GM18858 (cell line): ENCODE measurements at regions not wholly inside any gene's neighbourhood (a gene's known extent, or its start where the extent isn't known, plus 50 kb on each side); places are given as distances from the start of the nearest gene placed in this dataset.

Experiments used
- ATAC-seq: cut with Tn5 transposase; IDR thresholded peaks from one replicate; pipeline ENCODE4 v1.9.1; 2021; ENCODE audit not compliant: unreplicated experiment

GRCh38 chr14:36035675-36036074, 140.8 kb downstream of the PTCSC3 start:
- ATAC-seq, result no peak

- no peak for ATAC-seq
Measured at GRCh38 chr14:36028665-36029064, 147.9 kb downstream of the PTCSC3 start.

- ATAC-seq, result no peak
Measured at GRCh38 chr14:36028218-36028617, 148.3 kb downstream of the PTCSC3 start.

- ATAC-seq, result no peak
Measured at GRCh38 chr14:36027354-36027753, 149.2 kb downstream of the PTCSC3 start.

- no peak for ATAC-seq
Measured at GRCh38 chr14:36022765-36023410, 153.6 kb downstream of the PTCSC3 start.

- no peak for ATAC-seq
Measured at GRCh38 chr14:36021591-36022320, 154.8 kb downstream of the PTCSC3 start.

GRCh38 chr14:36021030-36021422, 155.5 kb downstream of the PTCSC3 start:
- no peak for ATAC-seq

GRCh38 chr14:36020120-36021029, 156.1 kb downstream of the PTCSC3 start:
- no peak for ATAC-seq

GRCh38 chr14:36019126-36019525, 157.4 kb downstream of the PTCSC3 start:
- ATAC-seq, result no peak

GRCh38 chr14:36014236-36014635, 162.3 kb downstream of the PTCSC3 start:
- ATAC-seq, result no peak

- ATAC-seq, result no peak
Measured at GRCh38 chr14:36013483-36013882, 163.0 kb downstream of the PTCSC3 start.

- ATAC-seq, result no peak
Measured at GRCh38 chr14:36012621-36013020, 163.9 kb downstream of the PTCSC3 start.

GRCh38 chr14:36009643-36010042, 166.9 kb downstream of the PTCSC3 start:
- no peak for ATAC-seq

GRCh38 chr14:36006623-36007022, 169.9 kb downstream of the PTCSC3 start:
- no peak for ATAC-seq

- no peak for ATAC-seq
Measured at GRCh38 chr14:36005670-36006069, 170.9 kb downstream of the PTCSC3 start.

- no peak for ATAC-seq
Measured at GRCh38 chr14:36001936-36002335, 174.6 kb downstream of the PTCSC3 start.

GRCh38 chr14:35999294-35999693, 173.2 kb downstream of the BRMS1L start:
- ATAC-seq, result no peak

GRCh38 chr14:35998303-35998702, 172.2 kb downstream of the BRMS1L start:
- no peak for ATAC-seq

- no peak for ATAC-seq
Measured at GRCh38 chr14:35993684-35993960, 167.5 kb downstream of the BRMS1L start.

- no peak for ATAC-seq
Measured at GRCh38 chr14:35992816-35993683, 166.9 kb downstream of the BRMS1L start.

- no peak for ATAC-seq
Measured at GRCh38 chr14:35991356-35991755, 165.2 kb downstream of the BRMS1L start.
